NCI-H524 treated with DMSO at 0.1 percent for 48 hours (cell line): ENCODE measurements at regions not wholly inside any gene's neighbourhood (a gene's known extent, or its start where the extent isn't known, plus 50 kb on each side); places are given as distances from the start of the nearest gene placed in this dataset.
"Not testable (repeated sequence)": the region's sequence is repeated elsewhere in the genome, so short reads cannot be mapped to it uniquely, and the experiment has no call there.

ENCODE experiments used
- DNase-seq: peaks from one replicate; lab custom pipeline; 2025; lab: John Stamatoyannopoulos, UW

- DNase-seq: no peak
Observed at GRCh38 chr7:153084278-153084677, 324.7 kb downstream of the ACTR3B start.

DNA sequence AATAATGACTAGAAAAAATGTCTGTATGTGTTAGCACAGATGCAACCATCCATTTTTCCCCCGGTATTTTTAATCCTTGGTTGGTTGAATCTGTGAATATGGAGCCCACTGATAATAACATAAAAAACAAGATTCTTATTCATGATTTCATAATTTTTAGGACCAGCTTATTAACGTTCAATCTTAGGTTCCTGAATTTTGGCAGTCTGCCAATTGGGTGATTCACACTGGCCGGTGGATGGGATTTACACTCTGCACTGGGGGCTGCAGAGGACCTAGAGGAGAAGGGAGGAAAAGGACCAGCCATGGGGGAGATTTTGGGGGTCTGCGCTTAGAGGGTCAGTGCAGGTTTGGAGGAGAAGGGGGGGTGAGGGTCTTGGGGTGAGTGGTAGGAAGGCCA, 327.9 kb downstream of the ACTR3B start:
- no peak for DNase-seq

DNA sequence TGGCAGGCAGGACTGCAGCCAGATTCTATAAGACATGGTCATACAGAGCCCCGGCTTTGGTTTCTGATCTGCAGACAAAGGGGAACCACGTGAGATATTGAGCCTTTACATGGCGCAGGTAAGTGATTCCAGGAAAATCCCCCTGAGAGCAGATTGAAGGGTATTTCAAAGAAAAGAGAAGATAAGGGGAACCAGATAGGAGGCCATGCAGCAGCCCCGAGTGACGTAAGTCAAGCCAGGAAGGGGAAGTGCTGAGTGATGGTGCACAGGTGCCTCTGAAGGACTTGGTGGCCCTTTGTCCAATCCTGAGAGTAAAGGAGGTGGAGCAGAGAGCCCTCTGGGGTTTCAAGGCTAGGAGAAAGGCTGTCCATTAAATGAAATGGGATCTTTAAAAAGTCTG, 329.0 kb downstream of the ACTR3B start:
- no peak for DNase-seq

GRCh38 chr7:153090209-153090608, 330.7 kb downstream of the ACTR3B start:
- no peak for DNase-seq

- no peak for DNase-seq
Observed at GRCh38 chr7:153090764-153091163, 331.2 kb downstream of the ACTR3B start.

DNA sequence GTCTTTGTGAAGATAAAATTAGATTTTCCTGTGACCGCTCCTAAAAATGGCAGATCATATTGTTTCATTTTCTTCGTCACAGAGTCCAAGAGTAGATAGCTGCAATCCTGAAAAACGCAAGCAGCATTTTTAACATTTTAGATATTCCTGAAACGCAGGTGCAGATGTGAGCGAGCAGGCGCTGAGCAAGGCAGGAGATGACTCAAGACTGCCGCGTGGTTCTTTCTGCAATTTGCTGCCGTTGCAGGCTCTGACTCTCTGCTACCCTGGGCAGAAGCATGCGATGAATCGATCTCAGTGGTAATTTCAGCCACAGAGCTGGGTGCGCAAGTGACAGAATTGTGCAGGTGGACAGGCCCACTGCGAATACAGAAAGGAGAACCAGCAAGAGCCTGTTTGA, 331.9 kb downstream of the ACTR3B start:
- no peak for DNase-seq

DNA sequence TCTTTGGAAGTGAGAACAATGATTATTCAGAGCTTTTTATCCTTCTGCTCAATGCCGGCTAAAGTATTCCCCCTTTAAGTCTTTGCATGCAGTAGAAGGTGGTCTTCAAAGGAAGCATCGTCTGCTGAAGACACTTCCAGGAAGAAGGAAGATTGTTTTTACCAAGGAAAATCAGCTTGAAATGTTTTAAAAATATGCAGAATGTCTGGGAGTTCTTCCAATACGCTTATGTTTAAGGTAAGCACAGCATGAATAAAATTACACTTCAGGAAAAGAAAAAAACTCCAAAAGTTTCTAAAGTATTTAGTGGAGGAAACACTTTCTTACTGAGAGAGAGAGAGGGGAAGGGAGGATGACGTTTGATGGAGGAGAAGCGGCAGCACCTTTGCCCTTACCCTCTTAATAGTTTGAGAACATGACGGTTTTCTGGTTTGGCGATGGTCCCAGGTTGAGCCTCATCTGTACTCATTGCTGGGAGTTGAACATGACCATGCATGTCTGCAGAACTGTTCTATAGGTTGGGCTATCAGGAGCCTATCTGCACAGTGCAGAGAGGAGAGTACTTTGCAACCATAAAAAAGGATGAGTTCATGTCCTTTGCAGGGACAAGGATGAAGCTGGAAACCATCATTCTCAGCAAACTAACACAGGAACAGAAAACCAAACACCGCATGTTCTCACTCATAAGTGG, 338.1 kb downstream of the ACTR3B start:
- DNase-seq: no peak

DNA sequence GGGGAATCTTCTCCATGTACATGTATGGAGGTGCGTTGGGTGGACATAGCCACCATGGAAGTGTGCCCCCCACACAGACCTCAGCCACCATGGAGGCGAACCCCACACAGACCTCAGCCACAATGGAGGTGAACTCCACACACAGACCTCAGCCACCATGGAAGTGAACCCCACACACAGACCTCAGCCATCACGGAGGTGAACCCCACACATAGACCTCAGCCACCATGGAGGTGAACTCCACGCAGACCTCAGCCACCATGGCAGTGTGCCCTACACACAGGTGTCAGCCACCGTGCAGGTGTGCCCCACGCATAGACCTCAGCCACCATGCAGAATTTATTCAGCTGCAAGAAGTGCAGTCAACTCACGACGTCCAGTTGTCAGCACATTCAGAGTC, 339.7 kb downstream of the ACTR3B start:
- no peak for DNase-seq

DNA sequence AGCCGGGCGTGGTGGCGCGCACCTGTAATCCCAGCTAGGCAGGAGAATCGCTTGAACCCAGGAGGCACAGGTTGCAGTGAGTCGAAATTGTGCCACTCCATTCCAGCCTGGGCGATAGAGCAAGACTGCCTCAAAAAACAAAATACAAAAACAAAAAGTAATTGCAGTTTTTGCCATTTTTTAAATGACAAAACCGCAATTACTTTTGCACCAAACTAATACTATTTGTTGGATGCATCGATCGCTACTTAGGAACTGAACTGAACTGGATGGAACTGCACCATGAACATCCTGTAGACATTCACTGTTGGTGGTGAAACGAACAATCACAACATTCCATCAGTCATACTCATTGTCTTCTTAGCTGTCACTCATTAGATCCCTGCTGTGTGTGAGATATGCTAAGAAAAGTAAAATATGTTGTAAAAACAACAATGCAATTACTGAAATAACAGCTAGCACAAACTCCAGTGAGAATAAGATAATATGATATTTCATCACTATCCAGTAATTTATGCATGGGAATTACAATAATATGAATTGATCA, 341.2 kb downstream of the ACTR3B start:
- DNase-seq: no peak

DNA sequence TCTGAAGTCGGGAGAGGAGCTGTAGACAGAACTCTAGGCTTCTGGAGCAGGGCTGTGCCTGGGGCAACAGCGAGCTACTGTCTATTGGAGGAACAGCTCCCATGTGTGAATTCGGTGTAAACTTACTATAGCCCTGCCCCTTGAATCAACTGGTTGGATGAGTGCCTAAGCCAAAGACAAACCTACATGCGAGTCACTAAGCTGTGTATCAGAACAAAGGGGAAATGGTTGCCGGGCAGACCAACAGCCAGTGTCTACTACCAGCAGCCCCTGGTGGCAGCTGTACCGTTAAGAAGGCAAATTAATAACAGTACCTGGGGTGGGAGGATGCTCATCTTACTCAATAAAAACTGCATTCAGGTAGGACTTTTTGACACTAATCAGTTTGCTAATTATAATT, 343.6 kb downstream of the ACTR3B start:
- DNase-seq: no peak

GRCh38 chr7:153107826-153108225, 348.3 kb downstream of the ACTR3B start:
- no peak for DNase-seq

DNA sequence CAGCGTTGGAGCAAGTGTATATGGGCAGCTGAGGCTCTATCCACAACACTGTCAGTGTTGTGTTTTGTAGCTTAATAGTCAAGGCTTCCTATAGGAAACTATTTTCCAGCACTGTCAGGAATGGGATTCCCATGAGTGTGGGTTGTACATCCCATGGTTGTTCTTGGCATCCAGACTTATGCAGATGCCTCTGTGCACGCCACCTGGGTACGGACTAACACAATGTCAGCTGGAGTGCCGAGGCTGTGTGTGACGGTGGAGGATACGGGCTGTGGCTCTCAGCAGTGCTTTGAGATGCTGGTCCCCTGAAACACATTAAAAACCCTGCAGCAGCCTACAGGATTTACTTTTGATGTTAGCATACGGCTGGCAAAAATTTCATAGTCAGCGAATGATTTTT, 350.0 kb downstream of the ACTR3B start:
- DNase-seq: no peak

- DNase-seq: no peak
Observed at GRCh38 chr7:153110606-153111005, 351.1 kb downstream of the ACTR3B start.

GRCh38 chr7:153122255-153122654, 362.7 kb downstream of the ACTR3B start:
- DNase-seq: not testable (repeated sequence)

GRCh38 chr7:153130052-153130451, 370.5 kb downstream of the ACTR3B start:
- DNase-seq: no peak

DNA sequence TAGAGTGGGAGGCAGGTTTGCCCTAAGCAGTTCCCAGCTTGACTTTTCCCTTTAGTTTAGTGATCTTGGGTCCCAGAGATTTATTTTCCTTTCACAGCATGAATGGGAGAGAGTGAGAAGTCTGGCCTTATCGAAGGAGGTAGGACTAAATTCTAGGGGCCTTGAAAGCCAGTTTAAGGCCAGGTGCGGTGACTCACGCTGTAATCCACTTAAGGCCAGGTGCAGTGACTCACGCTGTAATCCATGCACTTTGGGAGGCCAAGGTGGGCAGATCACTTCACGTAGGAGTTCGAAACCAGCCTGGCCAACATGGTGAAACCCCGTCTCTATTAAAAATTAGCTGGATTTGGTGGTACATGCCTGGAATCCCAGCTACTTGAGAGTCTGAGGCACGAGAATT, 392.2 kb downstream of the ACTR3B start:
- DNase-seq: no peak

DNA sequence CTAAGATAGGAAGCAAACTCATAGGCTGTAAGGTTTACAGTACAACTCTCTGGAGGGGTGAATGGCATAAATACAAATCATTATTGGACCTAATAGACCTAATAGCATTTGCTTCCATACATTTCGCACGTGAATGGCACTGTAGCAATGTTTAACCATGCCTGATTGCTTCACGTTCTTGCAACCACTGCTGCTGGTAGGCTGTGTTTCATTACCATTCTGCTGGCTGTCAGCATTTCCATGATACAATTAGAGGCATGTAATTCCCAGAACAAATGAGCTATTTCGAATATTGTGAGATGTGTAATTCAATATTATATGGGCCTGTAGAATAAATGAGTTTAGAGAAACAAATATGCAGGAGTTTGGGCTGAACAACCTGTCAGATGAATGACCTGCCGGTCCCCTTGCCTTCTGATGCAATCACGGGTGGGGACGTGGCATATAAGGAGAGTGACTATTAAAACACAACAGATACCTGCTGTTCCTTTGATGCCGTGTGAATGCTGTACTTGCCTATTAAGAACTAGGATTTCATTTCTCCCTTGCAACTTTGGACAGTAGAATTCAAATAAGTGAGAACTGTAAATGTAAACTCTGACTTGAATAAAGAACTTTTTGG, 393.4 kb downstream of the ACTR3B start:
- no peak for DNase-seq

DNA sequence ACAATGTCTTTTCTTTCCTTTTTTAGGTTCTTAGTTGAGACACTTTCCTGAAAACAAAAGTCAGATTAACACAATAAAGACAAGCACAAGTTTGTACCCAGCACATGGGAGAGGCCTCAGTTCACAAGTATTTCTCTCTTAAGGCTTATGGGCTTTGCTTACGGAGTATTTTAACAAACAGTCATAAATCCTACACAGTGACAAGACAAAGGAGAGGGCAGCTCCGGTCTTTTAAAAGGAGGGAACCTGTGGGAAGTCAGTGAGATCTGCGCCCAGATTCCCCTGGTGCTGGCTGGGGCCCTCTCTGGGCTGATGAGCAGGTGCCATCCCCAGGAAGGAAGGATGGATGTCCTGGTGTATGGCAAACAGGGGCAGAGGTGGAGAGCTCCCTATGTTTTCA, 398.6 kb downstream of the ACTR3B start:
- DNase-seq: no peak

- DNase-seq: no peak
Observed at GRCh38 chr7:153170287-153170686, 410.7 kb downstream of the ACTR3B start.

GRCh38 chr7:153185936-153186335, 426.4 kb downstream of the ACTR3B start:
- no peak for DNase-seq

DNA sequence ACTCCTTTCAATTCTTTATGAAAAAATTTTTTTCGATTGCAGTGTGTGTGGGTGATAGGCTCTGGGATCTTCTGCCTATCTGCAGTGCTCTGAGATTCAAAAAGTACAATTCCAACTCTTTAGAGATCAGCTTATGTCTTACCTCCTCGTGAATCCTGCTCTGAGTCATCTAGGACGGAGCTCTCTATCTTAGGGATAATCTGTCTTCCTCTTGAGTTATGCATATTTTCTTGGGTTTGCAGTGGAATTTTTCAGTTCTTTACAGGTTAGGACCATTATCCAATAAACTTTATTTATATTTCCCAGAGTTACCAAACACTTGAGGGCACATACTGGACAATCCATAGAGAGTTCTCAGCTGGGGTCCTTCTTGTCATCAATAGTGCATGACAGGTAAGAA, 428.6 kb downstream of the ACTR3B start:
- no peak for DNase-seq

DNA sequence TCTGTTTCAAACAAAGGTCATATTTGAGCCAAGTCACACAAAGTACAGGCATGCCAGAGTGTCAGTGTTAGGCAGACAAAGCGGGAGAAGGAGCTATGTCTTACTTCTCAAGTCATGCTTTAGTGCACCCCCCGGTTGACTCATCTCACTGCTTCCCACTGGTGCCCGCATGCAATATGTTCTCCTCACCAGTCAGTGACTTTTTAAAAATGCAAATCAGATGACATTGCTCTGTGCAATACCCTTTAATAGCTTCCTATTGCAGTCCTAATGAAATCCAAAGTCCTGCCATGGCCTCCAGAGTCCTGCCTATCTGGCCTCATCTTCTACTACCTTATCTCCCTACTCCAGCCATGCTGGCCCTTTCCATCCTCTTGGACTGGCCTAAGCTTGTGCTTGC, 429.1 kb downstream of the ACTR3B start:
- DNase-seq: no peak

DNA sequence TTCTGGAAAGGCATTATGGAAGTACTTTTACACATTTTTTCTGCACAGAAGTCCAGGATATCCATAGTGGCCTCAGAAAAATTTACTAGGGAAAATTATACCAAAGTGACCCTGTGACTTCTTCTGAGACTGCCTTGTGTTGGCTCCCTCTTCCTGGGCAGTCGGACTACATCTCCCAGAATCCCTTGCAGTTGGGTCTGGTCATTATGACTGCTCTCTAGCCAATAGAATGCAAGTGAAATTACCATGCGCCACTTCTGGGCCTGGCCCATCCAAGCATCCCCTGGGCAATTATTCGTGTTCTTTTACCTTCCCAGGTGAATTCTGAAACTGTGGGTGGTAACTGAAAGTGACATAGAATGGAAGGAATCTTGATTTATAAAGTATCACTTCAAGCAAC, 430.9 kb downstream of the ACTR3B start:
- no peak for DNase-seq

- DNase-seq: no peak
Observed at GRCh38 chr7:153190986-153191385, 431.4 kb downstream of the ACTR3B start.
